ENCODE measurements at regions not wholly inside any gene's neighbourhood (a gene's known extent, or its start where the extent isn't known, plus 50 kb on each side); places are given as distances from the start of the nearest gene placed in this dataset.

GRCh38 chr10:42924484-42924883, 141.9 kb downstream of the BMS1 start:
- H3K36me3 ChIP-seq (ENCODE audit: insufficient read depth, low read length), result no peaks in the 10 kb centered on the region
- no peak for DNase-seq (ENCODE audit: insufficient read length, low spot score, missing footprints)
- H3K79me2 ChIP-seq (ENCODE audit: insufficient read depth, low read length), result no peaks in the 10 kb centered on the region
- no peaks in the 10 kb centered on the region for H3K9me3 ChIP-seq (ENCODE audit: low read depth, low read length)
- no peak for TF ChIP-seq CTCF (IDR thresholded peaks at IDR 0.05; ENCODE audit: extremely low read depth, low read depth, low read length)
- no peaks in the 10 kb centered on the region for H4K20me1 ChIP-seq (ENCODE audit: insufficient read depth, low read length)
- no peak overlapping the region for H3K27ac ChIP-seq (ENCODE audit: low read depth, low read length)
- H3K4me3 ChIP-seq (ENCODE audit: insufficient read depth, low read length), result no peak overlapping the region
- H3K27me3 ChIP-seq (ENCODE audit: insufficient read depth, low read length), result peaks cover 3% of the 10 kb centered on the region
- no peak overlapping the region for H3K4me2 ChIP-seq (ENCODE audit: insufficient read depth, low read length)
- H2AFZ ChIP-seq (ENCODE audit: low read length), result no peak overlapping the region
- peaks cover 3% of the 10 kb centered on the region for H3K4me1 ChIP-seq (ENCODE audit: insufficient read depth, low read length)

- no peaks in the 10 kb centered on the region for H3K36me3 ChIP-seq (ENCODE audit: insufficient read depth, low read length)
- no peaks in the 10 kb centered on the region for H3K79me2 ChIP-seq (ENCODE audit: insufficient read depth, low read length)
- peaks cover 3% of the 10 kb centered on the region for H3K4me1 ChIP-seq (ENCODE audit: insufficient read depth, low read length)
- peaks cover 3% of the 10 kb centered on the region for H3K27me3 ChIP-seq (ENCODE audit: insufficient read depth, low read length)
- no peak for TF ChIP-seq CTCF (IDR thresholded peaks at IDR 0.05; ENCODE audit: extremely low read depth, low read depth, low read length)
- DNase-seq (ENCODE audit: insufficient read length, low spot score, missing footprints), result peak; percentile 90
- H3K9me3 ChIP-seq (ENCODE audit: low read depth, low read length), result no peaks in the 10 kb centered on the region
- H3K4me3 ChIP-seq (ENCODE audit: insufficient read depth, low read length), result no peak overlapping the region
- no peak overlapping the region for H2AFZ ChIP-seq (ENCODE audit: low read length)
- no peaks in the 10 kb centered on the region for H4K20me1 ChIP-seq (ENCODE audit: insufficient read depth, low read length)
- H3K4me2 ChIP-seq (ENCODE audit: insufficient read depth, low read length), result no peak overlapping the region
- H3K27ac ChIP-seq (ENCODE audit: low read depth, low read length), result no peak overlapping the region
These were observed 144.2 kb downstream of the BMS1 start for GRCh38 chr10:42926843-42927242.

GRCh38 chr10:42928064-42928463, 145.5 kb downstream of the BMS1 start:
- Histone ChIP-seq H3K4me1 (ENCODE audit: insufficient read depth, low read length) (peaks cover 3% of the 10 kb centered on the region), H2AFZ (ENCODE audit: low read length) (no peak overlapping the region), H3K4me2 (ENCODE audit: insufficient read depth, low read length) (no peak overlapping the region), H3K4me3 (ENCODE audit: insufficient read depth, low read length) (no peak overlapping the region), H4K20me1 (ENCODE audit: insufficient read depth, low read length) (no peaks in the 10 kb centered on the region), H3K27me3 (ENCODE audit: insufficient read depth, low read length) (peaks cover 9% of the 10 kb centered on the region), H3K36me3 (ENCODE audit: insufficient read depth, low read length) (no peaks in the 10 kb centered on the region), H3K9me3 (ENCODE audit: low read depth, low read length) (no peaks in the 10 kb centered on the region), H3K27ac (ENCODE audit: low read depth, low read length) (no peak overlapping the region), H3K79me2 (ENCODE audit: insufficient read depth, low read length) (no peaks in the 10 kb centered on the region)
- no peak for DNase-seq (ENCODE audit: insufficient read length, low spot score, missing footprints)
- no peak for TF ChIP-seq CTCF (IDR thresholded peaks at IDR 0.05; ENCODE audit: extremely low read depth, low read depth, low read length)

GRCh38 chr10:42929236-42929635, 146.6 kb downstream of the BMS1 start:
- Histone ChIP-seq H3K4me1 (ENCODE audit: insufficient read depth, low read length) (peaks cover 3% of the 10 kb centered on the region), H4K20me1 (ENCODE audit: insufficient read depth, low read length) (no peaks in the 10 kb centered on the region), H3K27ac (ENCODE audit: low read depth, low read length) (no peak overlapping the region), H3K27me3 (ENCODE audit: insufficient read depth, low read length) (peaks cover 20% of the 10 kb centered on the region), H3K9me3 (ENCODE audit: low read depth, low read length) (no peaks in the 10 kb centered on the region), H3K36me3 (ENCODE audit: insufficient read depth, low read length) (no peaks in the 10 kb centered on the region), H3K79me2 (ENCODE audit: insufficient read depth, low read length) (no peaks in the 10 kb centered on the region), H2AFZ (ENCODE audit: low read length) (no peak overlapping the region), H3K4me2 (ENCODE audit: insufficient read depth, low read length) (no peak overlapping the region), H3K4me3 (ENCODE audit: insufficient read depth, low read length) (no peak overlapping the region)
- no peak for TF ChIP-seq CTCF (IDR thresholded peaks at IDR 0.05; ENCODE audit: extremely low read depth, low read depth, low read length)
- DNase-seq (ENCODE audit: insufficient read length, low spot score, missing footprints), result peak; percentile 66
